A172 (cell line): ENCODE measurements at regions not wholly inside any gene's neighbourhood (a gene's known extent, or its start where the extent isn't known, plus 50 kb on each side); places are given as distances from the start of the nearest gene placed in this dataset.
"Not testable (repeated sequence)": the region's sequence is repeated elsewhere in the genome, so short reads cannot be mapped to it uniquely, and the experiment has no call there.

Experiments used
- DNase-seq: peaks from one replicate; pipeline ENCODE4 v3.0.0-alpha.2; 2015; ENCODE audit warnings: low spot score

DNA sequence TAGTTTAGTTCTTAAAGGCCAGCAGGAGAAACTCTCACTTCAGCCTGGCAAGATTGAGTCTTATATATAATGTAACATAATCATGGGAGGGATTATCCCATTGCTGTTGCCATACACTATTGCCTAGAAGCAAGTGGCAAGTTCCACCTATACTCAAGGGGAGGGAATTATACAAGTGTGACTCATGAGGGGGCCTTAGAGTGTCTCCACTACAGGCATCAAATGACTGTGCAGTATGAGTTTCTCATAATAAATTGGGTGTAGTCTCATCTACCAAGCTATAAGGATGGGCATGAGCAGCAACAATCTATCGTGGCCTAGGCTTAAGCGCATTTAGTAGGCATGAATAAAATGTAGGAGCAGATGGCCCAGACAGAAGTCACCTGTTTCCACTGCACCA lies 89.1 kb upstream of the C1GALT1C1 start:
- no peak for DNase-seq

DNA sequence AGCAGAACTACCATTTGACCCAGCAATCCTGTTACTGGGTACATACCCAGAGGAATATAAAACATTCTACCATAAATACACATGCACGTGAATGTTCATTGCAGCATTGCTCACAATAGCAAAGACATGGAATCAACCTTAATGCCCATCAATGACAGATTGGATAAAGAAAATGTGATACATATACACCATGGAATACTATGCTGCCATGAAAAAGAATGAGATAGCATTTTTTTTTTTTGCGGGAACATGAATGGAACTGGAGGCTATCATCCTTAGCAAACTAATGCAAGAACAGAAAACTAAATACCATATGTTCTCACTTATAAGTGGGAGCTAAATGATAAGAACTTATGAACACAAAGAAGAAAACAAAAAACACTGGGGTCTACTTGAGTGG lies 72.5 kb upstream of the C1GALT1C1 start:
- DNase-seq, result not testable (repeated sequence)

DNA sequence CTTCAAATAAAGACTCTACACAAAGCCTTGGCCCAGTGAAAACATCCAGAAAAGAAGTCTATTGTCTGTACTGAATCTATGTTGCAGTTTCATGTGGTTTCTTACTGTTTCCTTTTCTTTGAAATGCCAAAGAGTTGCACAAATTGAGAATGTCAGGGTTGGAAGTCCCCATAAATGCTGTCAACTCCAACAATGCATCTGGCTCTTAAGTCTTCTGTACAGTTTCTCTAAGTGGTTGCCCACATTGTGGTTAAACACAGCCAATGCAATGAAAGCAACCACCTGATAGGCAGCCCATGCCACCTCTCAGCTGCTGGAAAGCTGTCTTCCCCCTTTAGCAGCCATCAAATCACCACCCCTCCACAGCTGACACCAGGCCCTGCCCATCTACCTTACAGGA lies 67.2 kb upstream of the C1GALT1C1 start:
- no peak for DNase-seq

DNA sequence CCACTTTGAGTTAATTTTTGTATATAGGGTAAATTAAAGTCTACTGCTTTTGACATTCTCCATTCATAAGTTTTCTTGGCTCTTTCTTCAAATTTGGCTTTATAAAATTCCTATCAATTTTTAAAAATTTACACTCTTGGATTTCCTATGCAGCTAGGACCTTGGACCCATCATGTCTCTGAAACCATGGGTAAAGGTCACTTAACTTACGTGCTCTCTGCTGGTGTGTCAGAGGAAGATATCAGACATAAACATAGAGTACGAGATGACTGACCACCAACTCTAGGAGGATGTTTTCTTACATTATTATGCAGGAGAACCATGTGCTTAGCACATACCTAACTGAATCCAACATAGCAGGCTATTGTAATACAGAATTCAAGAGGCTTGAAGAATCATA lies 62.5 kb upstream of the C1GALT1C1 start:
- DNase-seq, result no peak

DNA sequence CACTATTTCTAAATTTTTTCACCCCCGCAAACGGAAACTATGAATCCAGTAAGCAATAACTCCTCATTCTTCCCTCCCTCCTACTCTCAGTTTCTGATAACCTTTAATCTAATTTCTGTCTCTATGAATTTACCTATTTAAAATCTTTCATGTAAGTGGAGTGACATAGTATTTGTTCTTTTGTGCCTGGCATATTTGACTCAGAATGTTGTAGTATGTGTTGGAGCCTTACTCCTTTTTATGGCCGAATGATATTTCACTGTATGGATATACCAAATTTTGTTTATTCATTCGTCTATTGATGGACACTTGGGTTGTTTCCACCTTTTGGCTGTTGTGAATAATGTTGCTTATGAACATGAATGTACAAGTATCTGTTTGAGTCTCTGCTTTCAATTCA lies 61.1 kb upstream of the C1GALT1C1 start:
- DNase-seq, result no peak

DNA sequence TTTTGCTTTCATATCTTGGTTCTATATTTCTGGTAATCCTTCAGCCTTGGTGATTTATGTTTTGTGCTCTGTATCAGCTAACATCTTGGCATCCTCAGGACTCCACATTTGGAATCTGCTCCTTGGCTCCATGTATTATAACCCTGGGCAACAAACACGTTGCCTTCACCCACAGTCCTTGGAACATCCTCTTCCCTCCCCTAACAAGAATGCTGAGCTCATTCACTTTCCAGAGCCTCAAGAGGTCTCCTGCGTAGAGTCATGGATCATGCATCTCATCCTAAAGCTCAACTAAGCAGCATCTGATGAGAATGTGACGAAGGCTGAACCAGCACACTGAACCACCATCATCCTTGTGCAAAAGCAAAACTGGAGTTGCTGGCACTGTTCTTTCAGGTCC lies 60.5 kb upstream of the C1GALT1C1 start:
- DNase-seq, result no peak

DNA sequence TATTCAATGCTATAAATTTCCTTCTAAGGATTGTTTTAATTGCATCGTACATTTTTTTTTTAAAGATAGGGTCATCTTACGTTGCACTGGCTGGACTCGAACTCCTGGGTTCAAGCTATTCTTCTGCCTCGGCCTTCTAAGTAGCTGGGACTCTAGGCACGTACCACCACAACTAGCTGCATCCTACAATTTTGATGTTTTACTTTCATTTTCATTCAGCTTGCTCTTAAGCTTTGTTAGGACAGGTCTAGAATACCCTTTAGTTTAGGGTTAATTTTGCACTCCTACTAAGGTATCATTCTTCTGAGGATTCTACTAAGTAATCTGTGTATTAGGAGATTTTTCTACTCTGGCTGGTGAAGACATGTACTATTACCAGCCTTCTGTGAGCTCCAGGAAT lies 50.2 kb upstream of the C1GALT1C1 start:
- no peak for DNase-seq
